ENCODE measurements at regions not wholly inside any gene's neighbourhood (a gene's known extent, or its start where the extent isn't known, plus 50 kb on each side); places are given as distances from the start of the nearest gene placed in this dataset.

- WGBS (ENCODE audit: insufficient coverage): 95% methylated on average over 8 of the region's 8 CpGs
- Histone ChIP-seq H3K9ac (ENCODE audit: insufficient read depth, low read length, poor library complexity, severe bottlenecking) (no peak overlapping the region), H3K27me3 (ENCODE audit: control insufficient read depth in 2 of 2, insufficient read depth in 2 of 2, low read length in 2 of 2) (no peaks in the 10 kb centered on the region), H3K4me2 (replicated peaks; ENCODE audit: extremely low read depth, low read length, poor library complexity, severe bottlenecking) (no peak overlapping the region), H3K36me3 (replicated peaks in 1 of 2; ENCODE audit: control insufficient read depth in 1 of 2, insufficient read depth in 2 of 2, low read length in 2 of 2) (no peaks in the 10 kb centered on the region), H3K79me2 (ENCODE audit: insufficient read depth, low read length) (no peaks in the 10 kb centered on the region), H3K27ac (ENCODE audit: low read depth in 1 of 2, low read length in 2 of 2) (no peak overlapping the region), H3K4me1 (ENCODE audit: control insufficient read depth in 1 of 2, insufficient read depth in 2 of 2, low read length in 2 of 2) (no peaks in the 10 kb centered on the region), H3K9me3 (replicated peaks in 1 of 2; ENCODE audit: control insufficient read depth in 1 of 2, insufficient read depth in 1 of 2, low read length in 2 of 2) (peaks cover 8 to 33% of the 10 kb centered on the region in 2 donors), H2AFZ (ENCODE audit: insufficient read depth, low read depth, low read length, poor library complexity, severe bottlenecking) (no peak overlapping the region), H4K20me1 (ENCODE audit: insufficient read depth, low read length) (no peaks in the 10 kb centered on the region), H3K4me3 (replicated peaks in 1 of 3; ENCODE audit: low read depth in 2 of 3, low read length in 3 of 3) (no peak overlapping the region)
- Mint-ChIP-seq H3K4me1 (no peaks in the 10 kb centered on the region), H3K36me3 (no peaks in the 10 kb centered on the region), H3K27me3 (ENCODE audit: low read depth in 3 of 3) (peaks cover 3 to 4% (median 4%) of the 10 kb centered on the region in 3 donors), H3K9me3 (peaks cover 8 to 31% (median 16%) of the 10 kb centered on the region in 7 donors), H3K27ac (no peak overlapping the region), H3K4me3 (no peak overlapping the region)
- no peak for TF ChIP-seq CTCF (IDR thresholded peaks at IDR 0.05)
- intact Hi-C loops (cut with micrococcal nuclease): no loop called here
- DNase-seq: peak in 1 of 3 donors; percentile 0
Measured at GRCh38 chr14:101019990-101020710, 116.6 kb upstream of the RTL1 start.

- peaks cover 8 to 39% of the 10 kb centered on the region in 2 donors for H3K9me3 ChIP-seq (replicated peaks in 1 of 2; ENCODE audit: control insufficient read depth in 1 of 2, insufficient read depth in 1 of 2, low read length in 2 of 2)
- no peak overlapping the region for H3K27ac ChIP-seq (ENCODE audit: low read depth in 1 of 2, low read length in 2 of 2)
- Mint-ChIP-seq H3K4me1 (no peaks in the 10 kb centered on the region), H3K9me3 (peaks cover 8 to 34% (median 17%) of the 10 kb centered on the region in 7 donors), H3K4me3 (no peak overlapping the region), H3K27ac (peak overlapping the region in 1 of 7 donors; percentile 9), H3K36me3 (no peaks in the 10 kb centered on the region), H3K27me3 (ENCODE audit: low read depth in 3 of 3) (peaks cover 2 to 4% (median 3%) of the 10 kb centered on the region in 3 donors)
- no peaks in the 10 kb centered on the region for H3K36me3 ChIP-seq (replicated peaks in 1 of 2; ENCODE audit: control insufficient read depth in 1 of 2, insufficient read depth in 2 of 2, low read length in 2 of 2)
- no peaks in the 10 kb centered on the region for H3K79me2 ChIP-seq (ENCODE audit: insufficient read depth, low read length)
- DNase-seq: peak in 1 of 3 donors; percentile 1
- no peaks in the 10 kb centered on the region for H3K27me3 ChIP-seq (ENCODE audit: control insufficient read depth in 2 of 2, insufficient read depth in 2 of 2, low read length in 2 of 2)
- H3K9ac ChIP-seq (ENCODE audit: insufficient read depth, low read length, poor library complexity, severe bottlenecking): no peak overlapping the region
- no peak overlapping the region for H2AFZ ChIP-seq (ENCODE audit: insufficient read depth, low read depth, low read length, poor library complexity, severe bottlenecking)
- intact Hi-C loops (cut with micrococcal nuclease): no loop called here
- H3K4me3 ChIP-seq (replicated peaks in 1 of 3; ENCODE audit: low read depth in 2 of 3, low read length in 3 of 3): no peak overlapping the region
- no peaks in the 10 kb centered on the region for H4K20me1 ChIP-seq (ENCODE audit: insufficient read depth, low read length)
- no peaks in the 10 kb centered on the region for H3K4me1 ChIP-seq (ENCODE audit: control insufficient read depth in 1 of 2, insufficient read depth in 2 of 2, low read length in 2 of 2)
- 96% methylated on average over 6 of the region's 7 CpGs for WGBS (ENCODE audit: insufficient coverage)
- H3K4me2 ChIP-seq (replicated peaks; ENCODE audit: extremely low read depth, low read length, poor library complexity, severe bottlenecking): no peak overlapping the region
- TF ChIP-seq CTCF (IDR thresholded peaks at IDR 0.05): no peak
Measured at GRCh38 chr14:101020834-101021370, 117.4 kb upstream of the RTL1 start.

Measured in CD14-positive monocyte (primary cell).